H9 (cell line): ENCODE measurements at regions not wholly inside any gene's neighbourhood (a gene's known extent, or its start where the extent isn't known, plus 50 kb on each side); places are given as distances from the start of the nearest gene placed in this dataset.
"Not testable (repeated sequence)": the region's sequence is repeated elsewhere in the genome, so short reads cannot be mapped to it uniquely, and the experiment has no call there.

ENCODE experiments used
- DNase-seq: peaks from one replicate; pipeline ENCODE4 v3.0.0-alpha.2; 2017
- H2AFZ ChIP-seq: one replicate; pipeline ENCODE4 v1.6.1; 2013; ENCODE audit warnings: mild to moderate bottlenecking, low read length, control low read depth, moderate library complexity
- H2AK5ac ChIP-seq: 2 replicates; pipeline ENCODE4 v1.6.1; 2013; ENCODE audit warnings: low read length, control low read depth, mixed read lengths; ENCODE audit not compliant: insufficient read length
- H2BK120ac ChIP-seq: one replicate; pipeline ENCODE4 v1.6.1; 2013; ENCODE audit warnings: low read depth, mild to moderate bottlenecking, low read length, control low read depth, inconsistent platforms; ENCODE audit not compliant: poor library complexity, severe bottlenecking
- H2BK12ac ChIP-seq: 2 replicates; pipeline ENCODE4 v1.6.1; 2013; ENCODE audit warnings: low read length, control low read depth, mixed read lengths, low read depth; ENCODE audit not compliant: insufficient read length
- H2BK15ac ChIP-seq: 2 replicates; pipeline ENCODE4 v1.6.1; 2013; ENCODE audit warnings: low read depth, low read length, control low read depth
- H2BK20ac ChIP-seq: one replicate; pipeline ENCODE4 v1.6.1; 2013; ENCODE audit warnings: low read depth, mild to moderate bottlenecking, low read length, control low read depth, inconsistent platforms; ENCODE audit not compliant: poor library complexity, severe bottlenecking
- H2BK5ac ChIP-seq: 2 replicates; pipeline ENCODE4 v1.6.1; 2013; ENCODE audit warnings: low read length, control low read depth, mixed read lengths; ENCODE audit not compliant: insufficient read length
- H3K14ac ChIP-seq: 2 replicates; pipeline ENCODE4 v1.6.1; 2013; ENCODE audit warnings: low read length, control low read depth; ENCODE audit not compliant: insufficient read depth
- H3K18ac ChIP-seq: 2 replicates; pipeline ENCODE4 v1.6.1; 2013; ENCODE audit warnings: low read depth, mild to moderate bottlenecking, mixed read lengths, low read length, control low read depth; ENCODE audit not compliant: insufficient read length
- H3K23ac ChIP-seq: 2 replicates; pipeline ENCODE4 v1.6.1; 2013; ENCODE audit warnings: low read length, control low read depth, mixed read lengths, low read depth; ENCODE audit not compliant: insufficient read length
- H3K23me2 ChIP-seq: 2 replicates; pipeline ENCODE4 v1.6.1; 2013; ENCODE audit warnings: low read depth, mild to moderate bottlenecking, mixed read lengths, low read length, control low read depth; ENCODE audit not compliant: insufficient read length, poor library complexity, severe bottlenecking
- H3K27ac ChIP-seq: 2 replicates; pipeline ENCODE4 v1.5.1; 2013; ENCODE audit warnings: low read length, control low read depth, mixed read lengths, low read depth; ENCODE audit not compliant: insufficient read length
- H3K27me3 ChIP-seq: 2 replicates; pipeline ENCODE4 v1.6.1; 2013; ENCODE audit warnings: low read length, control low read depth, inconsistent platforms; ENCODE audit not compliant: insufficient read depth
- H3K4ac ChIP-seq: 2 replicates; pipeline ENCODE4 v1.6.1; 2013; ENCODE audit warnings: low read depth, mild to moderate bottlenecking, control low read depth, inconsistent platforms, low read length, moderate library complexity
- H3K4me1 ChIP-seq: 2 replicates; pipeline ENCODE4 v1.6.1; 2013; ENCODE audit warnings: low read length, control low read depth, inconsistent platforms; ENCODE audit not compliant: insufficient read depth
- H3K4me2 ChIP-seq: 2 replicates; pipeline ENCODE4 v1.6.1; 2013; ENCODE audit warnings: low read length, control low read depth, mixed read lengths; ENCODE audit not compliant: insufficient read length, insufficient read depth
- H3K56ac ChIP-seq: 2 replicates; pipeline ENCODE4 v1.6.1; 2013; ENCODE audit warnings: low read depth, mild to moderate bottlenecking, mixed read lengths, low read length, control low read depth; ENCODE audit not compliant: insufficient read length
- H3K79me1 ChIP-seq: 2 replicates; pipeline ENCODE4 v1.6.1; 2013; ENCODE audit warnings: low read depth, mild to moderate bottlenecking, moderate library complexity, low read length, control low read depth, inconsistent platforms; ENCODE audit not compliant: insufficient read depth, poor library complexity, severe bottlenecking
- H3K79me2 ChIP-seq: 2 replicates; pipeline ENCODE4 v1.6.1; 2013; ENCODE audit warnings: low read length, control low read depth, inconsistent platforms; ENCODE audit not compliant: insufficient read depth
- H3K9ac ChIP-seq: 2 replicates; pipeline ENCODE4 v1.6.1; 2013; ENCODE audit warnings: low read length, control low read depth, mixed read lengths; ENCODE audit not compliant: insufficient read length; ENCODE audit errors: extremely low read depth
- H3K9me3 ChIP-seq: one replicate; pipeline ENCODE4 v1.6.1; 2013; ENCODE audit warnings: low read depth, low read length, inconsistent platforms; ENCODE audit not compliant: control insufficient read depth
- H3T11ph ChIP-seq: one replicate; pipeline ENCODE4 v1.6.1; 2013; ENCODE audit warnings: mild to moderate bottlenecking, low read length, control low read depth, inconsistent platforms
- H4K20me1 ChIP-seq: one replicate; pipeline ENCODE4 v1.6.1; 2013; ENCODE audit not compliant: control insufficient read depth, insufficient read length, insufficient read depth
- H4K5ac ChIP-seq: 2 replicates; pipeline ENCODE4 v1.6.1; 2013; ENCODE audit warnings: low read depth, mild to moderate bottlenecking, mixed read lengths, low read length, control low read depth; ENCODE audit not compliant: insufficient read length
- H4K8ac ChIP-seq: replicated peaks from 2 replicates; pipeline ENCODE4 v1.6.1; 2013; ENCODE audit warnings: low read length, control low read depth, mixed read lengths, low read depth; ENCODE audit not compliant: insufficient read length
- H4K91ac ChIP-seq: 2 replicates; pipeline ENCODE4 v1.6.1; 2013; ENCODE audit warnings: low read depth, mild to moderate bottlenecking, moderate library complexity, mixed read lengths, low read length, control low read depth; ENCODE audit not compliant: insufficient read length
- H3K27ac Mint-ChIP-seq, 3 experiments: 2 replicates in 2 of 3; 3 replicates in 1 of 3; pipeline ENCODE4 v1.8.0; 2020 to 2021; ENCODE audit warnings: mixed read lengths in 3 of 3, mild to moderate bottlenecking in 1 of 3, moderate library complexity in 1 of 3
- H3K27me3 Mint-ChIP-seq: 2 replicates; pipeline ENCODE4 v1.8.0; 2021; ENCODE audit warnings: low read depth, mild to moderate bottlenecking, moderate library complexity, mixed read lengths
- H3K36me3 Mint-ChIP-seq, 3 experiments: 2 replicates in 2 of 3; 3 replicates in 1 of 3; pipeline ENCODE4 v1.8.0; 2020 to 2021; ENCODE audit warnings: low read depth in 3 of 3, mixed read lengths in 3 of 3; ENCODE audit not compliant: insufficient read depth in 1 of 3
- H3K4me1 Mint-ChIP-seq, 2 experiments: 2 replicates each; pipeline ENCODE4 v1.8.0; 2020; ENCODE audit warnings: mixed read lengths in 2 of 2
- H3K4me3 Mint-ChIP-seq, 2 experiments: 2 replicates in 1 of 2; 3 replicates in 1 of 2; pipeline ENCODE4 v1.8.0; 2020 to 2021; ENCODE audit warnings: mild to moderate bottlenecking in 2 of 2, mixed read lengths in 2 of 2, moderate library complexity in 1 of 2
- H3K9me3 Mint-ChIP-seq, 2 experiments: 2 replicates in 1 of 2; 3 replicates in 1 of 2; pipeline ENCODE4 v1.8.0; 2020; ENCODE audit warnings: mild to moderate bottlenecking in 2 of 2, mixed read lengths in 2 of 2, moderate library complexity in 1 of 2
- WGBS: extraction: QIAGEN DNeasy Blood & Tissue Kit; methylation state at CpG from one replicate; pipeline ENCODE4 v1.1.7; 2013; ENCODE audit warnings: missing lambda C conversion rate, low lambda C conversion rate, mixed read lengths; ENCODE audit not compliant: insufficient read length; ENCODE audit errors: extremely low coverage; 5-methylcytosine and 5-hydroxymethylcytosine counted together
- TF ChIP-seq, protein P1 (sequence below): fragments of 200-600 bp; sonication (generic); conservative IDR thresholded peaks from 3 replicates; pipeline ENCODE4 v1.8.0; 2021; ENCODE audit warnings: antibody characterized with exemption, mild to moderate bottlenecking

DNA sequence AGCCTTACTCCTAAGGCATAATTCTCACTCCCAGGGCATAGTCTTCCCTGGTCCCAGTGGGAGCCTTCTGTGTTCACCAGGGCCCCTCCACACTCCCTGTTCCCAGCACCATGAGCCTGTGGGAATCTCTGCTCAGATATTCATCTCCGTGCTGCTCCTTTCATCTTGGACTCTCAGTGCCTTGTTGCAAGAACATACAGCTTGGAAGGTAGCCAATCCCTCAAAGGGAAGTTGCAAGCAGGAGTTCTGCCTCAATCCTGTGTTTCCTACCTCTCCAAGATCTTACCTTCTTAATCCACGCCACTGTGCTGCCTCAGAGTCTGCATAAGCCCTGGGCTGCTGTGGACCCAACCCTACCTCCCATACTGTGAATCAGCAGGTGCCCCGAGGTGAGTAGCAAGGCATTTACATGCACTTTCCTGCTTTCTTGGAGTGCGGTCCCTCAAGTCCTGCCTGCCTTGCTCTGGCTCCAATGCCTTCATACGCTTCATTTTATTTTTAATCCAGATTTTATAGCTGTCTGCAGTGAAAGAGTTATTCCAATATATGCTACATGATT lies 413.8 kb upstream of the RAB6C start:
- H2BK12ac ChIP-seq = no peak overlapping the region
- Mint-ChIP-seq H3K9me3 (peaks cover 15 to 25% of the 10 kb centered on the region in 2 experiments; a peak in 4 of 5 replicates), H3K4me1 (peaks cover 22 to 23% of the 10 kb centered on the region in 2 experiments), H3K36me3 (peaks cover 6 to 17% (median 7%) of the 10 kb centered on the region in 3 experiments; a peak in 5 of 7 replicates), H3K27ac (peak overlapping the region in 1 of 3 experiments; percentile 29; a peak in 1 of 7 replicates), H3K27me3 (peaks cover 4% of the 10 kb centered on the region; the same call in 1 of the 2 replicates), H3K4me3 (no peak overlapping the region)
- H3K9ac ChIP-seq = no peak overlapping the region
- H2BK15ac ChIP-seq = no peak overlapping the region
- TF ChIP-seq, protein P1, sequence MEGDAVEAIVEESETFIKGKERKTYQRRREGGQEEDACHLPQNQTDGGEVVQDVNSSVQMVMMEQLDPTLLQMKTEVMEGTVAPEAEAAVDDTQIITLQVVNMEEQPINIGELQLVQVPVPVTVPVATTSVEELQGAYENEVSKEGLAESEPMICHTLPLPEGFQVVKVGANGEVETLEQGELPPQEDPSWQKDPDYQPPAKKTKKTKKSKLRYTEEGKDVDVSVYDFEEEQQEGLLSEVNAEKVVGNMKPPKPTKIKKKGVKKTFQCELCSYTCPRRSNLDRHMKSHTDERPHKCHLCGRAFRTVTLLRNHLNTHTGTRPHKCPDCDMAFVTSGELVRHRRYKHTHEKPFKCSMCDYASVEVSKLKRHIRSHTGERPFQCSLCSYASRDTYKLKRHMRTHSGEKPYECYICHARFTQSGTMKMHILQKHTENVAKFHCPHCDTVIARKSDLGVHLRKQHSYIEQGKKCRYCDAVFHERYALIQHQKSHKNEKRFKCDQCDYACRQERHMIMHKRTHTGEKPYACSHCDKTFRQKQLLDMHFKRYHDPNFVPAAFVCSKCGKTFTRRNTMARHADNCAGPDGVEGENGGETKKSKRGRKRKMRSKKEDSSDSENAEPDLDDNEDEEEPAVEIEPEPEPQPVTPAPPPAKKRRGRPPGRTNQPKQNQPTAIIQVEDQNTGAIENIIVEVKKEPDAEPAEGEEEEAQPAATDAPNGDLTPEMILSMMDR = no peak
- no peak overlapping the region for H3K56ac ChIP-seq
- no peak overlapping the region for H2AK5ac ChIP-seq
- H3K23ac ChIP-seq = no peak overlapping the region
- H3T11ph ChIP-seq = no peak overlapping the region
- no peak overlapping the region for H2BK120ac ChIP-seq
- H3K4me2 ChIP-seq = no peak overlapping the region
- H4K8ac ChIP-seq = no peak overlapping the region
- H3K27me3 ChIP-seq = no peaks in the 10 kb centered on the region
- no peak overlapping the region for H3K14ac ChIP-seq
- no peaks in the 10 kb centered on the region for H3K23me2 ChIP-seq
- H4K91ac ChIP-seq = no peak overlapping the region
- no peak overlapping the region for H2BK20ac ChIP-seq
- H4K20me1 ChIP-seq = no peaks in the 10 kb centered on the region
- peaks cover 5% of the 10 kb centered on the region; the same call in 1 of the 2 replicates for H3K4me1 ChIP-seq
- no peaks in the 10 kb centered on the region for H3K9me3 ChIP-seq
- no peak overlapping the region for H3K27ac ChIP-seq
- H3K4ac ChIP-seq = no peak overlapping the region
- no CpG with 5 or more reads among the region's 5 CpGs for WGBS
- no peaks in the 10 kb centered on the region for H3K79me2 ChIP-seq
- H3K79me1 ChIP-seq = no peaks in the 10 kb centered on the region
- H3K18ac ChIP-seq = no peak overlapping the region
- H2BK5ac ChIP-seq = no peak overlapping the region
- no peak for DNase-seq
- no peak overlapping the region for H4K5ac ChIP-seq
- no peak overlapping the region for H2AFZ ChIP-seq

- not testable (repeated sequence) for H3K14ac ChIP-seq, H3K9me3 ChIP-seq, H2BK12ac ChIP-seq, H2BK5ac ChIP-seq, H3K27me3 ChIP-seq, H3K27me3 Mint-ChIP-seq, H3K23me2 ChIP-seq, H3K18ac ChIP-seq, H2BK20ac ChIP-seq, H2BK120ac ChIP-seq, H4K8ac ChIP-seq, H3K79me1 ChIP-seq, DNase-seq, H2AFZ ChIP-seq, H4K20me1 ChIP-seq, H2BK15ac ChIP-seq, H3K4me1 ChIP-seq, H4K91ac ChIP-seq, H3T11ph ChIP-seq, H4K5ac ChIP-seq, H3K4me3 Mint-ChIP-seq, H3K56ac ChIP-seq, H3K4ac ChIP-seq, H3K27ac Mint-ChIP-seq, H3K23ac ChIP-seq, H3K79me2 ChIP-seq, H3K4me2 ChIP-seq, H2AK5ac ChIP-seq, H3K9ac ChIP-seq, H3K27ac ChIP-seq
- peaks cover 31 to 52% of the 10 kb centered on the region in 2 experiments for H3K9me3 Mint-ChIP-seq
- no CpG with 5 or more reads among the region's 2 CpGs for WGBS
- H3K36me3 Mint-ChIP-seq = peaks cover 18 to 30% (median 22%) of the 10 kb centered on the region in 3 experiments
- H3K4me1 Mint-ChIP-seq = peaks cover 9 to 10% of the 10 kb centered on the region in 2 experiments
Observed at GRCh38 chr2:129570812-129571211, 408.7 kb upstream of the RAB6C start.
